ENCODE measurements at regions not wholly inside any gene's neighbourhood (a gene's known extent, or its start where the extent isn't known, plus 50 kb on each side); places are given as distances from the start of the nearest gene placed in this dataset.
"Not testable (repeated sequence)": the region's sequence is repeated elsewhere in the genome, so short reads cannot be mapped to it uniquely, and the experiment has no call there.

DNA sequence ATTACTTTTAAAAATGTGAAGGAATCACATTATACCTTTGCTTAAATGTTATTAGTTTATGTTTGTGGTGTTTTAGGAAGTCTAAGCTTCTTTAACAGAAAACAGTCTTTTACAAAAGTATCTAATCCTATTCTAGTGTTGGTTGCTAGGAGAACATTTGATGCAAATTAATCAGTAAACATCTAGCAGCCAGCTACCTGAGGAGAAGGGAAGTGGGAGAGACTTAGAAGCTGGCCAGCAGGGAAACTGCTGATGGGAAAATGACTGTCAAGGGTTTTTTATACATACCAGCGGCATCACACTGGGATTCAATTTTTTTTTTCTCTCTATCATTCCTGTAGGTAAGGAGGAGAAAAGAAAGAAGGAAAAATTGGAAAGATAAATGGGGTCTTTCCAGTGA is 686.0 kb upstream of the MMS22L start:
- Mint-ChIP-seq H3K9me3 (peaks cover 5% of the 10 kb centered on the region), H3K4me1 (ENCODE audit: low read depth) (no peaks in the 10 kb centered on the region), H3K27ac (no peak overlapping the region), H3K27me3 (no peaks in the 10 kb centered on the region), H3K4me3 (no peak overlapping the region), H3K36me3 (ENCODE audit: low read depth) (no peaks in the 10 kb centered on the region)

DNA sequence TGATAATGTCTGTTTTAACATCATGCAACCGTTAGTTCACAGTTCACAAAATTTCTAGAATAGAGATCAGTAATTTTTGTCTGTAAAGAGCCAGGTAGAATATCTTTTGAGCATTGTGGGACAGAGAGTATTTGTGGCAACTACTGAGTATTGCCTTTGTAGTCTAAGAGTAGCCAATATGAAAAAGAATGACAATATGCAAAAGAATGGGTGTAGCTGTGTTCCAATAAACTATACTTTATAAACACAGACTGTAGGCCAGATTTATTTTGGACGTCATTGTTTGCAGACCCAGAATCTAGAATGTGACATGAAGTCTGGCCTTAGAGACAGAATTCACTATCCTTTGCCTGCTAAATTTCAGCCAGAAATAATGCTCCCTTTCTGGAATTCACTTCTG is 694.1 kb upstream of the MMS22L start:
- H3K4me3 Mint-ChIP-seq = no peak overlapping the region
- H3K4me1 Mint-ChIP-seq (ENCODE audit: low read depth) = no peaks in the 10 kb centered on the region
- peaks cover 4% of the 10 kb centered on the region for H3K9me3 Mint-ChIP-seq
- no peak overlapping the region for H3K27ac Mint-ChIP-seq
- no peaks in the 10 kb centered on the region for H3K27me3 Mint-ChIP-seq
- H3K36me3 Mint-ChIP-seq (ENCODE audit: low read depth) = no peaks in the 10 kb centered on the region

DNA sequence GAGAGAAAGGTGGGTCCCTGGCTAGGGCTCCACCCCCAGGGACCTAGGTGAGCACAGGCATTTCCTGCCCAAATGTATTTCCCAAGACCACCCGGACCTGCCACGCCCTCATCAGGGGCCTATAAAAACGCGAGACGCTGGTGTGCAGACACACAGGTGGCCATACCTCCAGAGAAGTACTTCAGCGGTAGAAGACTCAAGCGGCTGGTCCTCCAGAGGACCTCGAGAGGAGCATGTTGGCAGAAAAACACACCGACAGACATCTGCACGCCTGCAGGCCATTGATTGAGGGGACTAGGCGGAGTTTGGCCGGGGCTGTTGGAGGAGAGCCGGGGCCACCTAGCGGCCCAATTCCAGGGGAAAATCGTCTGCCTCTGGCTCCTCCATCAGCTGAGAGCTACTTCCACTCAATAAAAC is 695.8 kb upstream of the MMS22L start:
- peaks cover 4% of the 10 kb centered on the region for H3K9me3 Mint-ChIP-seq
- H3K4me1 Mint-ChIP-seq (ENCODE audit: low read depth) = no peaks in the 10 kb centered on the region
- no peak overlapping the region for H3K27ac Mint-ChIP-seq
- no peaks in the 10 kb centered on the region for H3K36me3 Mint-ChIP-seq (ENCODE audit: low read depth)
- H3K27me3 Mint-ChIP-seq = no peaks in the 10 kb centered on the region
- H3K4me3 Mint-ChIP-seq = no peak overlapping the region

DNA sequence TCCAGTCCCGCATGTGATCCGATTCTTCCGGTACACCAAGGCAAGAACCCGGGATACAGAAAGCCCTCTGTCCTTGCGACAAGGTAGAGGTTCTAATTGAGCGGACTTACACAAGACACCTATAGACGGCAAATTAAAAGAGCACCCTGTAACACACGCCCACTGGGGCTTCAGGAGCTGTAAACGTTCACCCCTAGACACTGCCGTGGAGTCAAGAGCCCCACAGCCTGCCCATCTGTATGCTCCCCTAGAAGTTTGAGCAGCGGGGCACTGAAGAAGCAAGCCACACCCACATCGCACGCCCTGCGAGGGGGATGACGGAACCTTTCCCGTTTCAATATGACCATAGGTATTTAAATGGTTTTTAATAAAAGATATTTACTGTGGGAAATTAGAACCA is 696.3 kb upstream of the MMS22L start:
- H3K27me3 Mint-ChIP-seq; H3K4me1 Mint-ChIP-seq (ENCODE audit: low read depth); H3K36me3 Mint-ChIP-seq (ENCODE audit: low read depth); H3K27ac Mint-ChIP-seq; H3K4me3 Mint-ChIP-seq; H3K9me3 Mint-ChIP-seq: not testable (repeated sequence)

DNA sequence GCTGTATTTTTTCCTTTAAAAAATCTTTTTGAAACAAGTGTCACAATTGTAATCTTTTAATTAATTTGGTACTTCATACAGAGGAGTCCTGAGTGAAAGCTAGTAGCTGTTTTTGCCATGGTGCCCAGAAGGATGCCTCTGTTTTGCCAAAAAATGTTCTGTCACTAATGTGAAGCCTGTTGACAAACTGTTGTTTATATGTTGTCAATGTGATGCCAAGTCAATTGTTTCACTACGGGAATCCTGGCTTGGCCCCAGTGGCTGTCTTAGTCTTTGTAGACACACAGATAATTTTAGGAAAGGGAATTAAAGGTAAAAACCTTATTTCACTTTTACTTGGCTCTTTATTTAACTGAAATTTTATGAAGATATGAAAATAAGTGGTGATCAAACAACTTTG is 706.4 kb upstream of the MMS22L start:
- no peak overlapping the region for H3K4me3 Mint-ChIP-seq
- no peak overlapping the region for H3K27ac Mint-ChIP-seq
- no peaks in the 10 kb centered on the region for H3K36me3 Mint-ChIP-seq (ENCODE audit: low read depth)
- no peaks in the 10 kb centered on the region for H3K27me3 Mint-ChIP-seq
- no peaks in the 10 kb centered on the region for H3K9me3 Mint-ChIP-seq
- no peaks in the 10 kb centered on the region for H3K4me1 Mint-ChIP-seq (ENCODE audit: low read depth)

DNA sequence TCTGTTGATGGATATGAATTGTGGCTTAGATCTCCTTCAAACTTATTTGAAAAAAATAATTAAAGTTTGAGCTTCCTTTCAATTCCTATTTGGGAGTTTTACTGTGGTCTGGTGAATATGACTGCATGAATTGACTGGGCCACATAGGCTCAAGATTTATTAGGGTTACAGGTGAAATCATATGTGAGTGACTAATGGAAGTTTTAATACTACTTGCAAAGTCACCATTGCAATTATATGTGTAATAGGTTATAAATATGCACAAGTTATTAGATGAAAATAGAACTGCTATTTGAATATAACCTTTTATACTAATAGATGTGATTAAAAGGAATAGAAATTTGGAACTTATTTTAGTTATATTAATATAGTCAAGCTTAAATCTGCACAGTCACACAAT is 712.1 kb upstream of the MMS22L start:
- H3K4me1 Mint-ChIP-seq (ENCODE audit: low read depth) = no peaks in the 10 kb centered on the region
- H3K36me3 Mint-ChIP-seq (ENCODE audit: low read depth) = no peaks in the 10 kb centered on the region
- H3K27me3 Mint-ChIP-seq = no peaks in the 10 kb centered on the region
- H3K27ac Mint-ChIP-seq = no peak overlapping the region
- no peak overlapping the region for H3K4me3 Mint-ChIP-seq
- no peaks in the 10 kb centered on the region for H3K9me3 Mint-ChIP-seq

DNA sequence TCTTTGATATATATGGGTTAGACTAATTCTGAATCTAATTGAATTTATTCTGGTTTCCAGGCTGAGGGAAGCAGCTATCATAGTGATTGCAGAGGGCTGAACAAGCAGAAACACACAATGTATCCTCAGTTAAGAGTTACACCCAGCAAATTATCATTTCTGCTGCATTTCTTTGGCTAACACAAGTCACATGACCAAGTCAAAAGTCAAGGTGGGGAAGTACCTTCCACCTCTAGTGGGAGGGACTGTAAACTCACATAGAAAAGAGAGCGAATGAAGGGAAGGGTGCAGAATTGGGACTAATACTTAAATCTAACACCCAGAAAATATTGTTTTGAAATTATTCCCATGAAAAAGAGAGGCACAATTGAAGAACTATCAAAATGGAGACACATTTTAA is 719.7 kb upstream of the MMS22L start:
- Mint-ChIP-seq H3K36me3 (ENCODE audit: low read depth) (no peaks in the 10 kb centered on the region), H3K9me3 (no peaks in the 10 kb centered on the region), H3K27me3 (no peaks in the 10 kb centered on the region), H3K4me1 (ENCODE audit: low read depth) (no peaks in the 10 kb centered on the region), H3K27ac (no peak overlapping the region), H3K4me3 (no peak overlapping the region)

DNA sequence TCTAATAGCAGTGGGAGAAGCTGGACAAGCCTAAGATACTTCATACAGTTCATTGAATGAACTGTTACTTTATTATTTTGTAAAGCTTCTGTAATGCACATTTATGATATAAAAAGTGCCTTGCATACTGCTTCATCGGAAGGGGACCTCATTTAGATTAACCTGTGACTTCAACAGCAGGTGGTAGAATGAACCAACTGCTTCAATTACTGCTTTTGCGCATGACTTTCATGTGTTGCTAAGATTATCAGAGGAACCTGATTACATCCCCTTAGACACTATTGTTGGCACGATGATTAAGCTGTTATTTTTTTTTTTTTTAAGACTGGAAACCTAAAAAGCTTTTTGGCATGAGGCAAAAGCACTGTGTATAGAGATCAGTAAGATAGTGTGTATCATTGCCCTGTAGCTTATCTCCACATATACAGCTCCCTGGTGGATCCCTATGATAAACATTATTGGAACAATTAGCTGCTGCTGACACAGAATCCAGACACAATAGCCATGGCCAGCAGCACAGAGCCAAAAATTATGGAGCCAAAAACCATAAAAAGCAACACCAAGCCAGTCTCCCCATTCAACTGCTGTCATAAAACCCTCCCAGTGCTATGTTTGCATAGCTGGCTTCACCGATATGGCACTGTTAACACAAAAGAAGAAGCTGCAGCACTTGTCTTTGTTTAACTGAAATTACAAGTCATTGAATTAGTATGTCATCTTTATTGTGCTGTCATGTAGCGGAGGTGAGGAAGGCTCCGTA is 731.6 kb upstream of the MMS22L start:
- H3K4me3 Mint-ChIP-seq = no peak overlapping the region
- H3K9me3 Mint-ChIP-seq = no peaks in the 10 kb centered on the region
- H3K27ac Mint-ChIP-seq = no peak overlapping the region

DNA sequence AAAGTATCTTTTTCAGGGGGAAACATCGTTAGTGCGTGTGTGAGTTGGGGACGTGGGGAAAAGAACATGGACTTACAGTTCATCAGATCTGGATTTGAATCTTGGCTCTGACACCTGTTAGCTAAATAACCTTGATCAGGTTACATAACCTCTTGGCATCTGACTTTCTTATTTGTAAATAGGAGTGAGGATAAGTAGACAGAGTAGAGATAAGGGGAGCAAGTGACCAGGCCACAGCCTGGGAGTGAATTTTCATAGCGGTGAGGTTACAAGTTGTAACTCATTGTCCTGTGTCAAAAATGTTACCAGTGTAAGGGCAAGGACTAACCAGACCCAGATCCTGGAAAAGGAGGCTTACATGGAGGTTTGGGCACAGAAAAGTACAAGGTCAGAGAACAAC is 733.5 kb upstream of the MMS22L start:
- no peaks in the 10 kb centered on the region for H3K9me3 Mint-ChIP-seq
- no peaks in the 10 kb centered on the region for H3K4me1 Mint-ChIP-seq (ENCODE audit: low read depth)
- no peaks in the 10 kb centered on the region for H3K36me3 Mint-ChIP-seq (ENCODE audit: low read depth)
- no peak overlapping the region for H3K27ac Mint-ChIP-seq
- no peak overlapping the region for H3K4me3 Mint-ChIP-seq
- H3K27me3 Mint-ChIP-seq = no peaks in the 10 kb centered on the region

More for the DNA sequence above, 731.6 kb upstream of the MMS22L start:
- Mint-ChIP-seq H3K36me3 (ENCODE audit: low read depth) (no peaks in the 10 kb centered on the region), H3K27me3 (no peaks in the 10 kb centered on the region), H3K4me1 (ENCODE audit: low read depth) (no peaks in the 10 kb centered on the region)

DNA sequence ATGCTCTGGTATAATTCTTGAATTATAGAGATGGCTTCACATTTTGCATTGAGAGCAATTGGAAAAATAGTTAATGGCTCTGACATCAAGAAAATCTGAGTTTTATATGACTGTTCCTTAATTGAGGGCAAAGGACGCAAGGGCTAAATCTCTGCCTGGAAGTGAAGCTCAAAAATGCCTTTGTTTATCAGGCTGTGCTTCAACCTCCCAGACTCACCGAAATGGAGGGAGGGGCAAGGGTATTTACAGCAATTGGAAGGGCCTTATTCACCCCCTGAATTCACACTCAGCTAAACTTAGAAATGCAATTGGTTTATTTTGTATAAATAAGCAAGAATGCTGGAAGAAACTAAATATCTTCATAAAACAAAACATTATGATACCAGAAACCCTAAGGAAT is 737.2 kb upstream of the MMS22L start:
- no peaks in the 10 kb centered on the region for H3K27me3 Mint-ChIP-seq
- no peak overlapping the region for H3K4me3 Mint-ChIP-seq
- H3K27ac Mint-ChIP-seq = no peak overlapping the region
- H3K9me3 Mint-ChIP-seq = no peaks in the 10 kb centered on the region
- H3K4me1 Mint-ChIP-seq (ENCODE audit: low read depth) = no peaks in the 10 kb centered on the region
- no peaks in the 10 kb centered on the region for H3K36me3 Mint-ChIP-seq (ENCODE audit: low read depth)

DNA sequence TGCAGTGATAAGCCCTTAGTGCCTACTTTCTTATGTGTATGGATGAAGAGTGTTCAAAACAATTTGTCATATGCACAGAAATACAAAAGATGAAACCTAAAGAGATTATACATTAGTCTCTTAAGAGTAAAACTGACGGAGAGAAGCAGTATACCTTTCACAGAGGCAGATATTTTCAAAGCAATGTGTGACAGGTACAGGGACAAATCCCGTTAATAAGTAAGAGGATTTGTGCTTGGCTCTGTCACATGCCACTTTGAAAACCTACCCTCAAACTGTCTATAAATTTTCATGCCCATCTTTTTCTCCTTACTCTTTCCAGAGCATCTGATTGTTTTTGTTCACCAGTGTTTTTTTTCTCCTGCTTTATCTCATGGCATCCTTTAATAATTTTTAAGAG is 741.3 kb upstream of the MMS22L start:
- H3K4me3 Mint-ChIP-seq = no peak overlapping the region
- H3K9me3 Mint-ChIP-seq = peaks cover 2% of the 10 kb centered on the region
- no peaks in the 10 kb centered on the region for H3K27me3 Mint-ChIP-seq
- H3K4me1 Mint-ChIP-seq (ENCODE audit: low read depth) = no peaks in the 10 kb centered on the region
- H3K27ac Mint-ChIP-seq = no peak overlapping the region
- no peaks in the 10 kb centered on the region for H3K36me3 Mint-ChIP-seq (ENCODE audit: low read depth)

DNA sequence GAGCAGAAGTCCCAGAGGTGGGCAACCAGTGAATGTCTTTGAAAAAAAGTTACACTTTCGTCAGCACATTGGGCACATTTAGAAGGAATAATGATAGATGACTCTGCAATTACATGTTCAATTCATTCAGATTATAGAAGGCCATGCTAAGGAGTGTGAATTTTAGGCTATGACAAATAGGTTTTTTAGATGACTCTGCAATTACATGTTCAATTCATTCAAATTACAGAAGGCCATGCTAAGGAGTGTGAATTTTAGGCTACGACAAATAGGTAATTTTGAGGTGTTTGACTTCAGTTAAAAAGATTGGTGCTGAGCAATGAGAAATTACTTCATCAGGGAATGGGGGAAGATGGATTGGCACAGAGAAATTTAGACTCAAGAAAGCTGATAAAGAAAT is 744.9 kb upstream of the MMS22L start:
- no peaks in the 10 kb centered on the region for H3K27me3 Mint-ChIP-seq
- peaks cover 2% of the 10 kb centered on the region for H3K9me3 Mint-ChIP-seq

DNA sequence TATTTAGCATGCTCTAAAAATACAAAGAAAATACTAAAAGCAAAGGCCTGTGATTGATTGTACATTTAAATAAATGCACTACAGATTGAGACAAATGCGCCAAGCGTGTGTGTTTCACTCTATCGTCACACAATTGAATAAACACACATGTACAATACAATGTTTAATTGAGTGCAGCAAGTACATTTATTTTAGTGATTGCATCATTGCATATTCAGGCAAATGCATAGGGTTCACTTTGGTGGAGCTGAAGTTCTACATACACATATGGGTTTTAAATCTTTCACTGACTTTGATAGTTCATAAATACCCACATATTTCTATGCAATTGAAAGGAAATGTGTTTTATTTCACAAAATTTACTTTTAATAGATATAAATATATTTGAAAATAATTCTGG is 750.6 kb upstream of the MMS22L start:
- no peak overlapping the region for H3K27ac Mint-ChIP-seq
- H3K4me3 Mint-ChIP-seq = no peak overlapping the region
- H3K27me3 Mint-ChIP-seq = peaks cover 3% of the 10 kb centered on the region
- H3K4me1 Mint-ChIP-seq (ENCODE audit: low read depth) = no peaks in the 10 kb centered on the region
- H3K36me3 Mint-ChIP-seq (ENCODE audit: low read depth) = no peaks in the 10 kb centered on the region
- no peaks in the 10 kb centered on the region for H3K9me3 Mint-ChIP-seq

More for the DNA sequence above, 744.9 kb upstream of the MMS22L start:
- Mint-ChIP-seq H3K27ac (no peak overlapping the region), H3K36me3 (ENCODE audit: low read depth) (no peaks in the 10 kb centered on the region), H3K4me1 (ENCODE audit: low read depth) (no peaks in the 10 kb centered on the region), H3K4me3 (no peak overlapping the region)

DNA sequence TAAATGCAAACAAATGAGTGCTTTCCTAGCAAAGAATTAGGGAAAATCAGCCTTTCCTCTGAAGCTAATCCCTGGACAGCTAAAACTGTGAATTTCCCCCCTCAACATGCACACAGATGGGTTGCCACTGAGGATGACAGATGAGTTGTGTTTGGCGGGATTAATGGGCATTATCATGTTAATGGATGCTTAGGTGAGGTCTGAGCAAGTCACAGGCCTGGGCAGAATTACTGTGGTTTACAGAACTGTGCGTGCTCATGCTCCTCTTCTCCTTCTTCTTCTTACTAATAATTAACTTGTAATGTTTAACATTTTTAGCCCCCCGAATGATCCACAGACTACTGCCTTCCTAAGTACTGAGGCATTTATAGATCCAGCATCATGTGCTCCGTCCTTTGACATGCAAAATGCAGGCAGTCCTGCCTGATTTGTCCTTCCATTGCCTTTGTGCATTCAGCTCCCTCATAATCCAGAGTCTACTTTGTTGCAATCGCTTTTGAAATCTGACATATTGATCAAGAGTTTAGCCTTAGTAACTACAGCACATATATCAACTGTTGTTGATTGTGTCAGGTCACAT is 753.4 kb upstream of the MMS22L start:
- Mint-ChIP-seq H3K27me3 (peaks cover 3% of the 10 kb centered on the region), H3K4me1 (ENCODE audit: low read depth) (no peaks in the 10 kb centered on the region), H3K9me3 (no peaks in the 10 kb centered on the region), H3K36me3 (ENCODE audit: low read depth) (no peaks in the 10 kb centered on the region), H3K27ac (no peak overlapping the region), H3K4me3 (no peak overlapping the region)

DNA sequence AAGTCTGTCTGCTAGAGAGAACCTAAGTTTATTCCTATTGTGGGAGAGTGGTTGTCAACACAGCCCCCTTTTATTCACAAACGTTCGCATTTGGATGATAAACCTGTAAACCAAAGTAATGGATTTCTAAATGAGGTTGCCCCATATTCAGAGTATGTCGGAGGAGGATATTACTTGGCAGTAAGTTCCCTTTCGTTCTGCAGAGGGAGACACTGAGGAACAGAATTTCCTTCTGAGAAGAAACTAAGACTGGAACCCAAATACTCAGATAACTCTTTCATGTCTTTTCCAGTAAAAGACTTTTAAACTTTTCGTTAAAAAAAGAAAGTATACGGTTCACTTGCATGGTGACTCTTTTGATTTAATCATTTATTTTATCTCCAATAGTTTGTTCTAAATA is 754.6 kb upstream of the MMS22L start:
- no peak overlapping the region for H3K27ac Mint-ChIP-seq
- H3K9me3 Mint-ChIP-seq = no peaks in the 10 kb centered on the region
- H3K36me3 Mint-ChIP-seq (ENCODE audit: low read depth) = no peaks in the 10 kb centered on the region
- no peaks in the 10 kb centered on the region for H3K4me1 Mint-ChIP-seq (ENCODE audit: low read depth)
- H3K27me3 Mint-ChIP-seq = peaks cover 3% of the 10 kb centered on the region
- no peak overlapping the region for H3K4me3 Mint-ChIP-seq

DNA sequence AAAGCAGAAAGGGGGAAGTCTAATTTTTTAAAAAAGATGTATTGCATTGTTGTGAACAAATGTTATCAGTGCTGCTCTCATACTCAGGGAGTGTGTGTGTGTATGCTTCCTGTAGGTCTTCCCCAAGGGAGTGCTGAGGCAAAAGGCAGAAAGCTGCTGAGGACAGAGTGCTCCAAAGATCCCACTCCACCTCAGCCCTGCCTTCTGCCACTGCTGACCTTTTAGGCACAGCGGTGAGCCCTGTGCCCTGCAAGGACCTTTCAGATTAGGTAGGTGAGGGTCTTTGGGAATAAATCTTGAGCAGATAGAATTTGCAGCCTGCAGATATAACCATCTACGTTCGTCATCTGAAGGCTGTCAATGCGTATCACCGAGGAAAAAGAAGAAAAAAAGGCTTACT is 756.4 kb upstream of the MMS22L start:
- Mint-ChIP-seq H3K4me3 (no peak overlapping the region), H3K27me3 (peaks cover 3% of the 10 kb centered on the region), H3K4me1 (ENCODE audit: low read depth) (no peaks in the 10 kb centered on the region), H3K9me3 (no peaks in the 10 kb centered on the region), H3K36me3 (ENCODE audit: low read depth) (no peaks in the 10 kb centered on the region), H3K27ac (no peak overlapping the region)

Data from stimulated activated naive CD8-positive, alpha-beta T cell treated with anti-CD3 and anti-CD28 coated beads, Interleukin-15, Interleukin-2, amounts not matched to agents 100 ng/mL and 50 ng/mL, for 24 hours (primary cell).